SK-N-MC (cell line): ENCODE measurements at regions not wholly inside any gene's neighbourhood (a gene's known extent, or its start where the extent isn't known, plus 50 kb on each side); places are given as distances from the start of the nearest gene placed in this dataset.

Experiments used
- EZH2 ChIP-seq: fragments of 200-600 bp; sonication (generic); IDR thresholded peaks from one replicate; pipeline ENCODE4 v1.6.1; 2017; ENCODE audit warnings: antibody characterized with exemption
- POLR2AphosphoS5 ChIP-seq: IDR thresholded peaks from 2 replicates; pipeline ENCODE4 v1.6.1; 2012; ENCODE audit warnings: mild to moderate bottlenecking, low read depth, low read length, borderline replicate concordance

DNA sequence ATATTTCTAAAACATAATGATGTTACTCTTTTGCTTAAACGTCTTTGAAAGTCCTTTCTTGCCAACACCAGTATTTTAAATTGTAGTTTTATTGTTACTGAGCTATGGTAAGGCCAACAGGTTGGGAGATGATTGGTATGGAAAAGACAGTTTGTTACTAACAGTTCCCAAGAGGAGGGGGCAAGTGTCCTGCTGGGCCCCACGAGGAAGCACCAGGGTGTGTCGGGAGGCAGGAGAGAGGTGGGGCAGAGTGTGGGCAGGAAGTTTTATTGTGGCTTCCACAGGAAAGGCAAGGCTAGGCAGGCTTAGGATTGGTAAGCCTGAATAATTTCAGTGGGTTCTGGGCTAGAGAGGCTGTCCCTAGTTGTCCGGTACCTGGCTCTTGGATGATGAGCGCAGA, 134.3 kb downstream of the SOCS6 start:
- no peak for TF ChIP-seq POLR2AphosphoS5
- TF ChIP-seq EZH2, result no peak
